ENCODE measurements at regions not wholly inside any gene's neighbourhood (a gene's known extent, or its start where the extent isn't known, plus 50 kb on each side); places are given as distances from the start of the nearest gene placed in this dataset.

DNA sequence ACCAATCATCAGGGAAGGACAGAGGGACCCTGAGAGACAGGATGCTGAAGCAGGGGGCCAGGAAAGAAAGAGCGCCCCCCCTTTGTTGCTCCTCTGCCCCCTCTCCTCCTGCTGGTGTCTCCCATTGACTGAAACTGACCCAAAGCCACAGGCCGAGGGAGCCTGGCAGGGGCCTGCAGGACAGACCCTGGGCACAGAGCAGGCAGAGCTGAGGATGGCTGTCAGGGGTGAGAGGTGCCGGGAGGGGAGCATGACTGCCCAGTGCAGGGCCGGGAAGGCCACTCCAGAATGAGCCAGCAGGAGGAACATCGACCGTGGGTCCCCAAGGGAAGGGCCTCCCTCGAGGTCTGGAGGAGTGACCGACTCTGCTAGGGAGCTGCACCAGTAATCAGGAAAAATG is 427.8 kb downstream of the PREX1 start:
- TF ChIP-seq POLR2A (IDR thresholded peaks at IDR 0.05) = no peak
- TF ChIP-seq, protein P1, sequence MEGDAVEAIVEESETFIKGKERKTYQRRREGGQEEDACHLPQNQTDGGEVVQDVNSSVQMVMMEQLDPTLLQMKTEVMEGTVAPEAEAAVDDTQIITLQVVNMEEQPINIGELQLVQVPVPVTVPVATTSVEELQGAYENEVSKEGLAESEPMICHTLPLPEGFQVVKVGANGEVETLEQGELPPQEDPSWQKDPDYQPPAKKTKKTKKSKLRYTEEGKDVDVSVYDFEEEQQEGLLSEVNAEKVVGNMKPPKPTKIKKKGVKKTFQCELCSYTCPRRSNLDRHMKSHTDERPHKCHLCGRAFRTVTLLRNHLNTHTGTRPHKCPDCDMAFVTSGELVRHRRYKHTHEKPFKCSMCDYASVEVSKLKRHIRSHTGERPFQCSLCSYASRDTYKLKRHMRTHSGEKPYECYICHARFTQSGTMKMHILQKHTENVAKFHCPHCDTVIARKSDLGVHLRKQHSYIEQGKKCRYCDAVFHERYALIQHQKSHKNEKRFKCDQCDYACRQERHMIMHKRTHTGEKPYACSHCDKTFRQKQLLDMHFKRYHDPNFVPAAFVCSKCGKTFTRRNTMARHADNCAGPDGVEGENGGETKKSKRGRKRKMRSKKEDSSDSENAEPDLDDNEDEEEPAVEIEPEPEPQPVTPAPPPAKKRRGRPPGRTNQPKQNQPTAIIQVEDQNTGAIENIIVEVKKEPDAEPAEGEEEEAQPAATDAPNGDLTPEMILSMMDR (IDR thresholded peaks at IDR 0.05) = no peak
